Breast epithelium (tissue), 3 donors: ENCODE measurements at regions not wholly inside any gene's neighbourhood (a gene's known extent, or its start where the extent isn't known, plus 50 kb on each side); places are given as distances from the start of the nearest gene placed in this dataset.

Experiments used
- POLR2A ChIP-seq: fragments of 450-650 bp; IDR thresholded peaks from one replicate; pipeline ENCODE4 v1.6.1; 2016; ENCODE audit warnings: antibody characterized with exemption, mild to moderate bottlenecking, moderate library complexity
- POLR2AphosphoS5 ChIP-seq, 3 donors: sonication (generic); formaldehyde crosslinking; IDR thresholded peaks; one replicate each; pipeline ENCODE4 v1.6.1; 2017; ENCODE audit warnings: antibody characterized with exemption in 3 of 3

DNA sequence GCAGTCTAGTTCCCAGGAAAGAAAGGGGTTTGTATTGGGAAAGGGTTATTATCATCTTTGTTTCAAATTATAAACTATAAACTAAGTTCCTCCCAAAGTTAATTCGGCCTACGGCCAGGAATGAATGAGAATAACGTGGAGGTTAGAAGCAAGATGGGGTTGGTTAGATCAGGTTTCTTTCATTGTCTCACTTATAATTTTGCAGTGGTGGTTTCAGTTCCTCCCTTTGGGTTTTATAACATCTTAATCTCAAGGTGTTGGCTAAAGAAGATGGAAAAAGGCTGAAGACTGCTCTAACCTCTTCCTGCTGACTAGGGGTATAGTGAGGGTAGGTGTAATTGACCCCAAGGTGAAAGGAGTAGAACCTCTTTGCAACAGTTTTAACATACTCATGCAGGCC lies 1050.7 kb downstream of the OTOL1 start:
- TF ChIP-seq POLR2A (no peak), POLR2AphosphoS5 (IDR thresholded peaks at IDR 0.05) (no peak)
